Stimulated activated CD4-positive, alpha-beta T cell treated with anti-CD3 and anti-CD28 coated beads, Interleukin-12 subunit alpha, Interleukin-12 subunit beta, amount 100 ng/mL, for 48 hours (primary cell): ENCODE measurements at regions not wholly inside any gene's neighbourhood (a gene's known extent, or its start where the extent isn't known, plus 50 kb on each side); places are given as distances from the start of the nearest gene placed in this dataset.
"Not testable (repeated sequence)": the region's sequence is repeated elsewhere in the genome, so short reads cannot be mapped to it uniquely, and the experiment has no call there.

Experiments
- DNase-seq, 3 donors: peaks; one replicate each; pipeline ENCODE4 v3.0.0-alpha.2; 2020; ENCODE audit warnings: low read depth in 2 of 3, low spot score in 1 of 3

DNA sequence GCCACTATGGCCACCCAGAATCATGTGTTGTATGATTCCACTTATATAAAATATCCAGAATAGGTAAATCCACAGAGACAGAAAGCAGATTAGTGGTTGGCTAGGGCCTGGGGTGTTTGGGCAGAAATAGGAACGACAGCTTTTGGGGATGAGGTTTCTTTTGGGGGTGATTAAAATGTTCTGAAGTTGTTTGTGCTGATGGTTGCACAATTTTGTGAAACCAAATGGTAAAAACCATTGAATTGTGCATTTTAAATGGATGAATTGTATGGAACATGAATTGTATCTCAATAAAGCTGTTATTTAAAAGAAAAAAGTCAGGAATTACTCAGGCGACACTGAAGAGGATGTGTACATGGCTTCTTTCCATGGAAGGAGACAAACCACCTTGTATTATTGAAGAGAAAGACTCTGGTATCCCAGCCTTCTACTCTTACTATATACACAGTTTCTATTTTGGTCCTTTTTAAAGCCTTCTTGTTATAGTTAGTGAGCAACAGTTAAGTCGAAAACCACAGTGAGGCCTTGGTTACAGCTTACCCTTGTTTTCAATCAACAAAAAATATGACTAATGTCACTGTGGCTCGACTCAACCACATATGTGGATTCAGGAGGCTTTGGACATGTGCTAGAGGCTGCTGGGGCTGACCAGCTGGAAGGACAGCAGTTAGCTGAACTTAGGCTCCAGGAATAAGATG lies 57.1 kb upstream of the KMT2E start:
- peak in 2 of 3 donors; percentile 22 to 45 for DNase-seq

GRCh38 chr7:104958371-104958865 lies 55.6 kb upstream of the KMT2E start:
- DNase-seq: no peak

GRCh38 chr7:104959483-104959882 lies 54.5 kb upstream of the KMT2E start:
- not testable (repeated sequence) for DNase-seq

GRCh38 chr7:104960741-104961448 lies 53.1 kb upstream of the KMT2E start:
- DNase-seq: no peak

- DNase-seq: no peak
These were observed 52.2 kb upstream of the KMT2E start for GRCh38 chr7:104961821-104962220.

DNA sequence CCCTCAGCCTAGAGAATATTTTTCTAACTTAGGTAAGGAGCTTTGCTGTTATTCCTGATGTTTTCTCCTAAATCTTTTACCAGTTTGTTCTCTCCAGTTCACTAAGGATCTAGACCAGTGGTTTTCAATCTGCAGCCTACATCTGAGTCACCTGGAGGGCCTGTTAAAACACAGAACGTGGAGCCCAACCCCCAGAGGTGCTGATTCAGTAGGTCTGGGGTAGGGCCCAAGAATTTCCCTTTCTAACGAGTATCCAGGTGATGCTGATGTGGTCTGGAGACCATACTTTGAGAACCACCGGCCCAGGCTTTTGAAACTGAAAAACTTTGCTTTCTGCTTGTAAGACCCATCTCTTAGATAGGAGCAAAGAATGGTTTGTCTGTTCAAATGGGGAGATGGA lies 51.2 kb upstream of the KMT2E start:
- no peak for DNase-seq

- no peak for DNase-seq
These were observed 50.5 kb upstream of the KMT2E start for GRCh38 chr7:104963378-104963990.

DNA sequence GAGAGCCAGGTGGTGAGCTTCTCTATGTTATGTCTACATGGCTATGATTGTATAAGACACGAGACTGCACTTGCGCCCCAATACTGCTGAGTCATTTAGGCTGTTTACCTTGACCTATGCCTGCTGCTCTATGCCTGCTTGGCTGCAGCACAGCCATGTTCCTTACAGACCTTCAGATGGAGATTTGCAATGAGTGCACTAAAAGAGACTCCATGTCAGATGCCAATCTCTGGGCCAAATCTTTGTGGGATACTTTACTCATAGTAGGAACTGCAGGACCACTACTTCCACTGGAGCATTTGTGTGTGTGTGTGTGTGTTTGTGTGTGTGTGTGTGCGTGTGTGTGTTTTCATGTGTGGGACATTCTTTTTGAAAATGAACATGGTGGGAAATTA lies 50.0 kb upstream of the KMT2E start:
- DNase-seq: no peak
